PFSK-1 (cell line): ENCODE measurements at regions not wholly inside any gene's neighbourhood (a gene's known extent, or its start where the extent isn't known, plus 50 kb on each side); places are given as distances from the start of the nearest gene placed in this dataset.

Experiments
- FOXP2 ChIP-seq: optimal IDR thresholded peaks from 2 replicates; pipeline ENCODE3; 2011; ENCODE audit warnings: borderline replicate concordance, control low read depth, inconsistent platforms; ENCODE audit not compliant: insufficient read depth; ENCODE audit errors: extremely low read length, extremely low read depth
- POLR2AphosphoS5 ChIP-seq: IDR thresholded peaks from 2 replicates; pipeline ENCODE4 v1.6.1; 2012; ENCODE audit warnings: low read depth, mild to moderate bottlenecking, control low read depth, low read length, moderate library complexity
- SIN3A ChIP-seq: IDR thresholded peaks from 2 replicates; pipeline ENCODE4 v1.6.1; 2012; ENCODE audit warnings: mild to moderate bottlenecking, low read length, moderate library complexity, borderline replicate concordance; ENCODE audit not compliant: insufficient read depth
- TAF1 ChIP-seq: IDR thresholded peaks from 2 replicates; pipeline ENCODE4 v1.6.1; 2012; ENCODE audit warnings: low read length, control low read depth, borderline replicate concordance; ENCODE audit not compliant: insufficient read depth
- TF ChIP-seq, protein P1 (sequence below), 2 experiments: IDR thresholded peaks; 2 replicates each; pipeline versions ENCODE4 v1.6.1 to v1.8.0; 2011 to 2012; ENCODE audit warnings: low read depth in 2 of 2, low read length in 2 of 2, control low read depth in 1 of 2, inconsistent platforms in 1 of 2, mild to moderate bottlenecking in 1 of 2, moderate library complexity in 1 of 2; ENCODE audit not compliant: insufficient read depth in 1 of 2

DNA sequence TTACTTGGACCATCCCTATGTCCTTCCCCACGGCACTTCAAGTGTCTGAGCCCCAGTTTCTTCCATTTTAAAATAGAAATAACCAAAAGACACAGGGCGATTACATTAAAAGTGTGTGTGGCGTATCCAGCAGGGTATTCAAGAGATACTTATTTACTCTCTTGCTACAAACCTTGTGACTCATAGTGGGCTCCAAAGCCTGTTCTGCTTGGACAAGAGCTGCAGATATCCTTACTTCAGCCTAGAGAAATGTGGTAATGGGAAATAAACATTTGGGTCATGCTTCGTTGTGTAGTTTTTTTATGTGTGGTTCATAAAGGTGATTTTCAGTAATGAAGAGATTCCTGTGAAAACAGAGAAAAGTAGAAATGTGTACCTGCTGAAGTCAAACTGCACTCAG lies 288.9 kb upstream of the CDH11 start:
- no peak for TF ChIP-seq SIN3A

DNA sequence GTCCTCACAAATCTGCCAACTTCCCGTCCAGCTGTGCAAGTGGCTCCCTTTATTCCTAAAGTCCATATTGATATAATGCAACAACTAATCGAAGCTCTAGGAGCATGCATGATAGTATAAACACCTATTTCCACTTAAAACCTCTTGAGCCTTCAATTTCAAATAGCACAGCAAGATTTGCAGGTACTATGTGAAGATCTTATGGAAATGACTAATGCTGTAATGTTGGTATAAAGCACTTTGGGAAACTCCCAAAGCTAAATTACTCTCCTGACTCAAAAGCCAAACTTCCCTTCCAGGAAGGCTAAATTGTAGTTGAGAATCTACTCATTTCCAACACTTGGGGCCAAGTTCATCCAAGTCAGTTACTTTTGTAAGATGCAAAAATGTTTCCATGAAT lies 287.6 kb upstream of the CDH11 start:
- TF ChIP-seq POLR2AphosphoS5 = no peak
- no peak for TF ChIP-seq SIN3A
- TF ChIP-seq, protein P1, sequence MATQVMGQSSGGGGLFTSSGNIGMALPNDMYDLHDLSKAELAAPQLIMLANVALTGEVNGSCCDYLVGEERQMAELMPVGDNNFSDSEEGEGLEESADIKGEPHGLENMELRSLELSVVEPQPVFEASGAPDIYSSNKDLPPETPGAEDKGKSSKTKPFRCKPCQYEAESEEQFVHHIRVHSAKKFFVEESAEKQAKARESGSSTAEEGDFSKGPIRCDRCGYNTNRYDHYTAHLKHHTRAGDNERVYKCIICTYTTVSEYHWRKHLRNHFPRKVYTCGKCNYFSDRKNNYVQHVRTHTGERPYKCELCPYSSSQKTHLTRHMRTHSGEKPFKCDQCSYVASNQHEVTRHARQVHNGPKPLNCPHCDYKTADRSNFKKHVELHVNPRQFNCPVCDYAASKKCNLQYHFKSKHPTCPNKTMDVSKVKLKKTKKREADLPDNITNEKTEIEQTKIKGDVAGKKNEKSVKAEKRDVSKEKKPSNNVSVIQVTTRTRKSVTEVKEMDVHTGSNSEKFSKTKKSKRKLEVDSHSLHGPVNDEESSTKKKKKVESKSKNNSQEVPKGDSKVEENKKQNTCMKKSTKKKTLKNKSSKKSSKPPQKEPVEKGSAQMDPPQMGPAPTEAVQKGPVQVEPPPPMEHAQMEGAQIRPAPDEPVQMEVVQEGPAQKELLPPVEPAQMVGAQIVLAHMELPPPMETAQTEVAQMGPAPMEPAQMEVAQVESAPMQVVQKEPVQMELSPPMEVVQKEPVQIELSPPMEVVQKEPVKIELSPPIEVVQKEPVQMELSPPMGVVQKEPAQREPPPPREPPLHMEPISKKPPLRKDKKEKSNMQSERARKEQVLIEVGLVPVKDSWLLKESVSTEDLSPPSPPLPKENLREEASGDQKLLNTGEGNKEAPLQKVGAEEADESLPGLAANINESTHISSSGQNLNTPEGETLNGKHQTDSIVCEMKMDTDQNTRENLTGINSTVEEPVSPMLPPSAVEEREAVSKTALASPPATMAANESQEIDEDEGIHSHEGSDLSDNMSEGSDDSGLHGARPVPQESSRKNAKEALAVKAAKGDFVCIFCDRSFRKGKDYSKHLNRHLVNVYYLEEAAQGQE (IDR thresholded peaks at IDR 0.05; ENCODE audit: insufficient read depth in 1 of 2, low read depth in 2 of 2, low read length in 2 of 2) = no peak
- TF ChIP-seq TAF1 = no peak
- TF ChIP-seq FOXP2 = no peak

DNA sequence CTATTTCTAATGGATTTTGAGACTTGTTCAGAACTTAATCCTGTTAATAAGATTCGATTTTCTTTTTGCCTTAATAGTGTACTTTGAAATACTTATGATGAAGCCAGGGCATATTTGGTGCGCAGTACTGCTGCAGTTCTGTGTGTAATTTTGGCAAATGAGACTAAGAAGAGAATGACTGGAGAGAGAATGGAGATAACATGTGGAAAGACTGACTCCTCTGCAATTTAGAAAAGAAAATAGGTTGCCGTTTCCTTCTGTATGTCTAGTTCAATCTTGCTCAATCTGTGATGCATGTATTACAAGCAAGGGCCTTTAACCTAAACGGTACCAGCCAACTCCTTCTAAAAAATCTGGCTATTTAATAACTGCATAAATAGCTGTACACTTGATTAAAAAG lies 285.1 kb upstream of the CDH11 start:
- TF ChIP-seq, protein P1 (IDR thresholded peaks at IDR 0.05; ENCODE audit: insufficient read depth in 1 of 2, low read depth in 2 of 2, low read length in 2 of 2) = no peak
- no peak for TF ChIP-seq POLR2AphosphoS5
- TF ChIP-seq SIN3A = no peak
- TF ChIP-seq FOXP2 = no peak
- no peak for TF ChIP-seq TAF1

DNA sequence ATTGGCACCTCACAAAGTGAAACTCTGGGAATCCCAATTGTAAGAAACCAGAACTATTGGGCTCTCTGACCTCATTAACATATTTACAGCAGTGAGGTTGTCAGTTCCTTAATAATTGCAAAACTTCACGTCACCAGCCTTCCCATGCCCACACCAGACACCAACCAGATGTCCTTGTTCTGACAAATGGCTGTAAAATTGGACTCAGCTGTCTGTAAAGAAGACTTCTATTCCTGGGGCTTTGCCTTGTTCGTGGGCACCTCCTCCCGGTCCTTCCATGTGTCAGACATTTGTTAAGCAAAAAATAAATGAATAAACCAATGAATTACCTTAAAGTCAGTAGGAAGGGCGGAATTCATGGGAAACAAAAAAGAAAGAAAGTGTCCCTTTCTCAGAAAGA lies 284.3 kb upstream of the CDH11 start:
- TF ChIP-seq, protein P1 (IDR thresholded peaks at IDR 0.05; ENCODE audit: insufficient read depth in 1 of 2, low read depth in 2 of 2, low read length in 2 of 2) = no peak
- TF ChIP-seq FOXP2 (no peak), TAF1 (no peak), SIN3A (no peak), POLR2AphosphoS5 (no peak)

DNA sequence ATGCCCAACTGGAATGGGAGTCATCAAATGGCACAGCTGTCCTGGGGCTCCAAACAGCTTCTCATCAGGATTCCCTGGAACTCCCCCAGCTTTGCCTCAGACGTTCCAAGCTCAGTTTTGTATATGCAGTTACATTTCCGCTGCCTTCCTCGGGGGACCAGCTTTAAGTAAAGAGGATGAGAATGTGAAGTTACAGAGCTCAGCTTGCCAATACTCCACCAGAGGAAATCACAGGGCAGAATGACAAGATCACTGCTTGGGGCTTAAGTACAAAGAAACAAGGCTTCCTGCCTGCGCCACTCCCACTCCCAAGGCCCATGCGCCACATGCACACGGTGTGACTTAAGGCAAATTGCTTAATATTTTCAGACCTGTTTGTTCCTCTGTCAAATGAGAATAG lies 272.4 kb upstream of the CDH11 start:
- no peak for TF ChIP-seq FOXP2
- TF ChIP-seq, protein P1 (IDR thresholded peaks at IDR 0.05; ENCODE audit: insufficient read depth in 1 of 2, low read depth in 2 of 2, low read length in 2 of 2) = no peak
- no peak for TF ChIP-seq TAF1
- TF ChIP-seq POLR2AphosphoS5 = no peak
- no peak for TF ChIP-seq SIN3A
